Endothelial cell of umbilical vein (primary cell): ENCODE measurements at regions not wholly inside any gene's neighbourhood (a gene's known extent, or its start where the extent isn't known, plus 50 kb on each side); places are given as distances from the start of the nearest gene placed in this dataset.

Experiments
- BruUV-seq: library from RNA; stranded (reverse); fragments of 400-500 nt; replicated peaks from 2 replicates; lab custom pipeline; 2021; lab: Mats Ljungman, UMichigan
- CTCF ChIA-PET: fragments of 300-600, 350-600 bp; sonication (Branson Sonifier 250); formaldehyde crosslinking; loops from one replicate; lab custom pipeline; 2021; ENCODE audit warnings: antibody characterized with exemption, inconsistent platforms; lab: Charles Lee
- POLR2A ChIA-PET: fragments of 300-600, 350-600 bp; sonication (Branson Sonifier 250); formaldehyde crosslinking; loops from one replicate; lab custom pipeline; 2021; ENCODE audit warnings: antibody characterized with exemption, inconsistent platforms; lab: Charles Lee
- DNase-seq: peaks from one replicate; pipeline ENCODE4 v3.0.0-alpha.2; 2011; ENCODE audit warnings: low read depth, low spot score
- FAIRE-seq: peaks from 2 replicates; lab custom pipeline; 2011; peaks lifted over from hg19 to GRCh38; lab: Jason Lieb, UNC
- H2AFZ ChIP-seq: 2 replicates; pipeline ENCODE4 v1.6.0; 2012; ENCODE audit warnings: low read depth, low read length, control low read depth, inconsistent platforms
- H3K27ac ChIP-seq: 2 replicates; pipeline ENCODE4 v1.5.1; 2011; ENCODE audit warnings: low read depth, mild to moderate bottlenecking, control low read depth, low read length, moderate library complexity; ENCODE audit not compliant: insufficient read depth
- H3K27me3 ChIP-seq, 2 experiments: 2 replicates each; pipeline versions ENCODE4 v1.6.0 to v1.6.1; 2011; ENCODE audit warnings: low read length in 2 of 2, mixed read lengths in 1 of 2; ENCODE audit not compliant: control insufficient read depth in 2 of 2, insufficient read depth in 2 of 2
- H3K36me3 ChIP-seq, 2 experiments: 2 replicates in 1 of 2; 3 replicates in 1 of 2; pipeline ENCODE4 v1.5.1; 2011; ENCODE audit warnings: low read length in 2 of 2, mild to moderate bottlenecking in 1 of 2, moderate library complexity in 1 of 2; ENCODE audit not compliant: control insufficient read depth in 2 of 2, insufficient read depth in 2 of 2; ENCODE audit errors: extremely low read depth in 1 of 2
- H3K4me1 ChIP-seq: 3 replicates; pipeline ENCODE4 v1.5.1; 2011; ENCODE audit warnings: mild to moderate bottlenecking, low read length; ENCODE audit not compliant: control insufficient read depth, insufficient read depth; ENCODE audit errors: extremely low read depth
- H3K4me2 ChIP-seq: 2 replicates; pipeline ENCODE4 v1.6.1; 2011; ENCODE audit warnings: low read length, control low read depth, mixed read lengths; ENCODE audit not compliant: insufficient read depth
- H3K4me3 ChIP-seq, 3 experiments: fragments of 200-600 bp in 1 of 3; sonication (generic), shearing (Covaris generic) in 1 of 3; replicated peaks in 1 of 3; 2 replicates each; pipeline ENCODE4 v1.5.1; 2011 to 2016; ENCODE audit warnings: control low read depth in 3 of 3, low read length in 3 of 3, mild to moderate bottlenecking in 2 of 3, inconsistent platforms in 1 of 3, low read depth in 1 of 3, moderate library complexity in 1 of 3; ENCODE audit not compliant: insufficient read depth in 1 of 3
- H3K79me2 ChIP-seq: 2 replicates; pipeline ENCODE4 v1.6.0; 2012; ENCODE audit warnings: low read length, inconsistent platforms; ENCODE audit not compliant: control insufficient read depth, insufficient read depth
- H3K9ac ChIP-seq: replicated peaks from 2 replicates; pipeline ENCODE3; 2011; ENCODE audit warnings: low read length, control low read depth; ENCODE audit not compliant: insufficient read depth; ENCODE audit errors: extremely low read depth
- H3K9me1 ChIP-seq: replicated peaks from 3 replicates; pipeline ENCODE4 v1.6.0; 2011; ENCODE audit warnings: mild to moderate bottlenecking, low read length; ENCODE audit not compliant: control insufficient read depth, insufficient read depth; ENCODE audit errors: extremely low read depth
- H3K9me3 ChIP-seq: replicated peaks from 2 replicates; pipeline ENCODE4 v1.5.1; 2012; ENCODE audit warnings: low read length, inconsistent platforms; ENCODE audit not compliant: control insufficient read depth, insufficient read depth
- H4K20me1 ChIP-seq: replicated peaks from 2 replicates; pipeline ENCODE3; 2011; ENCODE audit warnings: mild to moderate bottlenecking, low read length; ENCODE audit not compliant: control insufficient read depth, insufficient read depth; ENCODE audit errors: extremely low read depth
- EZH2 ChIP-seq: IDR thresholded peaks from 2 replicates; pipeline ENCODE4 v1.6.1; 2012; ENCODE audit warnings: borderline replicate concordance, low read depth, mild to moderate bottlenecking, moderate library complexity, low read length, inconsistent platforms; ENCODE audit not compliant: severe bottlenecking
- FOS ChIP-seq: IDR thresholded peaks from 2 replicates; pipeline ENCODE4 v1.6.1; 2011; ENCODE audit warnings: mild to moderate bottlenecking, low read length, moderate library complexity, borderline replicate concordance; ENCODE audit not compliant: insufficient read depth
- GATA2 ChIP-seq: IDR thresholded peaks from 2 replicates; pipeline ENCODE4 v1.7.0; 2011; ENCODE audit warnings: low read depth, mild to moderate bottlenecking, moderate library complexity, mixed read lengths, low read length; ENCODE audit not compliant: insufficient read length, insufficient read depth
- JUN ChIP-seq: IDR thresholded peaks from 2 replicates; pipeline ENCODE4 v1.6.1; 2011; ENCODE audit warnings: borderline replicate concordance, low read depth; ENCODE audit not compliant: insufficient read length, insufficient read depth
- MYC ChIP-seq: IDR thresholded peaks from one replicate; pipeline ENCODE4 v1.6.1; 2011; ENCODE audit warnings: mild to moderate bottlenecking, low read depth, low read length
- POLR2A ChIP-seq: IDR thresholded peaks from 2 replicates; pipeline ENCODE4 v1.6.1; 2012; ENCODE audit warnings: low read depth, mild to moderate bottlenecking, control low read depth, low read length
- POLR2AphosphoS5 ChIP-seq: IDR thresholded peaks from 2 replicates; pipeline ENCODE4 v1.6.1; 2012; ENCODE audit warnings: low read depth, mild to moderate bottlenecking, control low read depth, low read length, moderate library complexity; ENCODE audit not compliant: insufficient read depth
- dilution Hi-C: fragments of 300-500 bp; cut with MboI; formaldehyde crosslinking; loops from one replicate; pipeline ENCODE4 v1.15.0; 2019; ENCODE audit warnings: low sequenced_read_pairs; ENCODE audit not compliant: extremely low pct_ligation_motif_present
- intact Hi-C: fragments of 100-400 bp; cut with micrococcal nuclease; formaldehyde crosslinking; loops from one replicate; pipeline ENCODE4 v1.10.0; 2022
- TF ChIP-seq, protein P1 (sequence below), 2 donors: IDR thresholded peaks; 1 replicate in 1 of 2; 2 replicates in 1 of 2; pipeline ENCODE4 v1.5.1; 2011; ENCODE audit warnings: low read length in 2 of 2, mild to moderate bottlenecking in 2 of 2, moderate library complexity in 2 of 2, control low read depth in 1 of 2, inconsistent platforms in 1 of 2, low read depth in 1 of 2; ENCODE audit not compliant: insufficient read depth in 1 of 2; ENCODE audit errors: extremely low read depth in 1 of 2
- TF ChIP-seq, protein P2 (sequence below): IDR thresholded peaks from 2 replicates; pipeline ENCODE4 v1.6.1; 2011; ENCODE audit not compliant: insufficient read depth, insufficient read length

DNA sequence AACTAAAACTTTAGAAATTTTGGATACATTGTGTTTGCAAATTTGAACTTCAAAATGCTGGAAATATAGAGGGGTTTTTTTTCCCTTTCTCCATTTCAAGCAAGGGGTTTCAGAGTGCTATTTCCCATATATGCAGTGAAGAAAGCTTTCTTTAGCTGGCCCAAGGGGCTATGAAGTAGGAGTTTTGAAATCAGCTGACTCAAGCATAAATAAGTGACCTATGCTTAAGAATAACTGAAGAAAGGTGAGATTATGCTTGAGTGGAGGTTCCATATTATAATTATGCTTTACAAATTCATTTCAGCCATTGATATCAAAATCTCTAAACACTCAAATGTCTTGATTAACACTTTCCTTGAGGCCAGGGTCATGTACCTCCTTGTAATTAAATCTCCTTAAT lies 51.0 kb upstream of the RBBP8 start:
- FAIRE-seq (no peak), DNase-seq (no peak)
- BruUV-seq = no TSS peak
- Histone ChIP-seq H3K27ac (no peak overlapping the region), H3K4me3 (no peak overlapping the region), H3K9me3 (no peaks in the 10 kb centered on the region), H3K9me1 (no peaks in the 10 kb centered on the region), H3K79me2 (no peaks in the 10 kb centered on the region), H2AFZ (no peak overlapping the region), H3K4me1 (no peaks in the 10 kb centered on the region), H3K27me3 (peaks cover 16 to 33% of the 10 kb centered on the region in 2 experiments), H3K4me2 (no peak overlapping the region), H4K20me1 (no peaks in the 10 kb centered on the region), H3K9ac (no peak overlapping the region), H3K36me3 (no peaks in the 10 kb centered on the region)
- intact Hi-C loops (no loop called here), dilution Hi-C loops (no loop called here)
- TF ChIP-seq JUN = no peak
- no peak for TF ChIP-seq EZH2
- TF ChIP-seq, protein P1, sequence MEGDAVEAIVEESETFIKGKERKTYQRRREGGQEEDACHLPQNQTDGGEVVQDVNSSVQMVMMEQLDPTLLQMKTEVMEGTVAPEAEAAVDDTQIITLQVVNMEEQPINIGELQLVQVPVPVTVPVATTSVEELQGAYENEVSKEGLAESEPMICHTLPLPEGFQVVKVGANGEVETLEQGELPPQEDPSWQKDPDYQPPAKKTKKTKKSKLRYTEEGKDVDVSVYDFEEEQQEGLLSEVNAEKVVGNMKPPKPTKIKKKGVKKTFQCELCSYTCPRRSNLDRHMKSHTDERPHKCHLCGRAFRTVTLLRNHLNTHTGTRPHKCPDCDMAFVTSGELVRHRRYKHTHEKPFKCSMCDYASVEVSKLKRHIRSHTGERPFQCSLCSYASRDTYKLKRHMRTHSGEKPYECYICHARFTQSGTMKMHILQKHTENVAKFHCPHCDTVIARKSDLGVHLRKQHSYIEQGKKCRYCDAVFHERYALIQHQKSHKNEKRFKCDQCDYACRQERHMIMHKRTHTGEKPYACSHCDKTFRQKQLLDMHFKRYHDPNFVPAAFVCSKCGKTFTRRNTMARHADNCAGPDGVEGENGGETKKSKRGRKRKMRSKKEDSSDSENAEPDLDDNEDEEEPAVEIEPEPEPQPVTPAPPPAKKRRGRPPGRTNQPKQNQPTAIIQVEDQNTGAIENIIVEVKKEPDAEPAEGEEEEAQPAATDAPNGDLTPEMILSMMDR (IDR thresholded peaks at IDR 0.05; ENCODE audit: extremely low read depth in 1 of 2, insufficient read depth in 1 of 2, low read depth in 1 of 2, low read length in 2 of 2) = no peak
- no peak for TF ChIP-seq POLR2AphosphoS5
- no peak for TF ChIP-seq FOS
- TF ChIP-seq GATA2 = no peak
- no peak for TF ChIP-seq POLR2A
- TF ChIP-seq, protein P2, sequence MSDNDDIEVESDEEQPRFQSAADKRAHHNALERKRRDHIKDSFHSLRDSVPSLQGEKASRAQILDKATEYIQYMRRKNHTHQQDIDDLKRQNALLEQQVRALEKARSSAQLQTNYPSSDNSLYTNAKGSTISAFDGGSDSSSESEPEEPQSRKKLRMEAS = no peak
- no peak for TF ChIP-seq MYC
- CTCF ChIA-PET = interaction anchor here (0.7 to 1.2 kb wide), 6 partner anchors 8 to 101 kb away, joined by 3 to 7 read pairs (median 4); no protein-coding TSS in a partner anchor
- POLR2A ChIA-PET = no interaction called here
